ENCODE measurements at regions not wholly inside any gene's neighbourhood (a gene's known extent, or its start where the extent isn't known, plus 50 kb on each side); places are given as distances from the start of the nearest gene placed in this dataset.

DNA sequence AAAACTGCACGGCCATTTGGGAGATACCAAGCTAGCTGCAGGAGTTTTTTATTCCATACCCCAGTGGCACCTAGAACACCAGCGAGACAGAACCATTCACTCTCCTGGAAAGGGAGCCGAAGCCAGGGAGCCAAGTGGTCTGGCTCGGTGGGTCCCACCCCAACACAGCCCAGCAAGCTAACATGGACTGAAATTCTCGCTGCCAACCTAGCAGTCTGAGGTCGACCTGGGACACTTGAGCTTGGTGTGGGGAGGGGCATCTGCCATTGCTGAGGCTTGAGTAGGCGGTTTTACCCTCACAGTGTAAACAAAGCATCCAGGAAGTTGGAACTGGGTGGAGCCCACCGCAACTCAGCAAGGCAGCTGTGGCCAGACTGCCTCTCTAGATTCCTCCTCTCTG, 108.9 kb upstream of the CHD1 start:
- TF ChIP-seq CTCF (IDR thresholded peaks at IDR 0.05) (no peak), POLR2A (IDR thresholded peaks at IDR 0.05) (no peak), POLR2AphosphoS5 (IDR thresholded peaks at IDR 0.05) (no peak)
